Choroid plexus epithelial cell (primary cell): ENCODE measurements at regions not wholly inside any gene's neighbourhood (a gene's known extent, or its start where the extent isn't known, plus 50 kb on each side); places are given as distances from the start of the nearest gene placed in this dataset.

Experiments used
- DNase-seq: peaks from one replicate; pipeline ENCODE4 v3.0.0-alpha.2; 2010; ENCODE audit warnings: low read depth
- H3K4me3 ChIP-seq: 2 replicates; pipeline ENCODE4 v1.5.1; 2011; ENCODE audit warnings: low read depth, mild to moderate bottlenecking, control low read depth, low read length, moderate library complexity
- TF ChIP-seq, protein P1 (sequence below): conservative IDR thresholded peaks from 2 replicates; pipeline ENCODE4 v1.5.1; 2011; ENCODE audit warnings: low read depth, mild to moderate bottlenecking, control low read depth, inconsistent platforms, low read length, moderate library complexity

- no peak for DNase-seq
- TF ChIP-seq, protein P1, sequence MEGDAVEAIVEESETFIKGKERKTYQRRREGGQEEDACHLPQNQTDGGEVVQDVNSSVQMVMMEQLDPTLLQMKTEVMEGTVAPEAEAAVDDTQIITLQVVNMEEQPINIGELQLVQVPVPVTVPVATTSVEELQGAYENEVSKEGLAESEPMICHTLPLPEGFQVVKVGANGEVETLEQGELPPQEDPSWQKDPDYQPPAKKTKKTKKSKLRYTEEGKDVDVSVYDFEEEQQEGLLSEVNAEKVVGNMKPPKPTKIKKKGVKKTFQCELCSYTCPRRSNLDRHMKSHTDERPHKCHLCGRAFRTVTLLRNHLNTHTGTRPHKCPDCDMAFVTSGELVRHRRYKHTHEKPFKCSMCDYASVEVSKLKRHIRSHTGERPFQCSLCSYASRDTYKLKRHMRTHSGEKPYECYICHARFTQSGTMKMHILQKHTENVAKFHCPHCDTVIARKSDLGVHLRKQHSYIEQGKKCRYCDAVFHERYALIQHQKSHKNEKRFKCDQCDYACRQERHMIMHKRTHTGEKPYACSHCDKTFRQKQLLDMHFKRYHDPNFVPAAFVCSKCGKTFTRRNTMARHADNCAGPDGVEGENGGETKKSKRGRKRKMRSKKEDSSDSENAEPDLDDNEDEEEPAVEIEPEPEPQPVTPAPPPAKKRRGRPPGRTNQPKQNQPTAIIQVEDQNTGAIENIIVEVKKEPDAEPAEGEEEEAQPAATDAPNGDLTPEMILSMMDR, result no peak
- H3K4me3 ChIP-seq, result no peak overlapping the region
These were observed 420.4 kb downstream of the DSC3 start for GRCh38 chr18:30622104-30622503.

DNA sequence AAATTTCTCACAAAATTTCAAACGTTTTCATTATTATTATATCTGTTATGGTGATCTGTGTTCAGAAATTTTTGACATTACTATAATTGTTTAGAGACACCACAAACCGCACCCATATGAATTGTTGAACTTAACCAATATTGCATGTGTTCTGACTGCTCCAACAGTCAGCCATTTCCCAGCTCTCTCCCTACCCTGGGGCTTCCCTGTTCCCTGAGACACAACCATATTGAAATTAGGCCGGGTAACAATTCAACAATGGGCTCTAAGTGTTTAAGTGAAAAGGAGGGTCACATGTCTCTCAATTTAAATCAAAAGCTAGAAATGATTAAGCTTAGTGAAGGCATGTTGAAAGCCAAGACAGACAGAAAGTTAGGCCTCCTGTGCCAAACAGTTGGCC, 424.0 kb downstream of the DSC3 start:
- H3K4me3 ChIP-seq, result no peak overlapping the region
- no peak for DNase-seq
- TF ChIP-seq, protein P1, result no peak

DNA sequence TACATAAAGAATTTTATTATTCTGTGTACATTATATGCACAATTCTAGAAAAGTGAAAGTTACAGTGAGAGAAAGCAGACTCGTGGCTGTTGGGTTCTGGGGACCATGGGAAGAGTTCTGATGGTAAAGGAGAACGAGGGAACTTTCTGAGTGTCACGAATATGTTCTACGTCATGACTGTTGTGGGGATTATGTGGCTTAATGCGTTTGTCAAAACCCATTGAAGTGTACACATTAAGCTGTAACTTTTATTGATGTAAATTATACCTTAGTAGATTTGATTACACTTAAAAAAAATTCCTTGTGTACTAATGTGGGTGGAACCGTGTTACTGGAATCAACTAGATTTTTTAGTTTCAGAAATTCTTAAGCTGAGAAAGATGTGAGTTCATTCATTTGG, 426.1 kb downstream of the DSC3 start:
- DNase-seq, result no peak
- H3K4me3 ChIP-seq, result no peak overlapping the region
- TF ChIP-seq, protein P1, result no peak

DNA sequence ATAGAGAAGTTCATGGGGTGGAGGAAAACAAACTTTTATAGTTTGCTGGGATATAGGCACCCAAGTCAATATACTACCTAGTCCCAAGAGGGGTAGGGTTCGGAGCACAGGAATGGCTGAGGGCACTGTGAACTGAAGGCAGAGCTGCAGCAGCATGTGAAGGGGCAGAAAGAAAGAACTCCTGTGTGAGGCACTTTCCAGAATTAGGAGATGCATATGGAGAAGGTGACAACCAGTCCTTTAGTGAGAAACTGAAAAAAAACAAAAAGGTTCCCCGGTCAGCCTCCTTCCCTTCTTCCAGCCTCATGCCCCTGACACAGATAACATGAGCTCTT, 429.1 kb downstream of the DSC3 start:
- no peak for DNase-seq
- TF ChIP-seq, protein P1, result no peak
- no peak overlapping the region for H3K4me3 ChIP-seq

DNA sequence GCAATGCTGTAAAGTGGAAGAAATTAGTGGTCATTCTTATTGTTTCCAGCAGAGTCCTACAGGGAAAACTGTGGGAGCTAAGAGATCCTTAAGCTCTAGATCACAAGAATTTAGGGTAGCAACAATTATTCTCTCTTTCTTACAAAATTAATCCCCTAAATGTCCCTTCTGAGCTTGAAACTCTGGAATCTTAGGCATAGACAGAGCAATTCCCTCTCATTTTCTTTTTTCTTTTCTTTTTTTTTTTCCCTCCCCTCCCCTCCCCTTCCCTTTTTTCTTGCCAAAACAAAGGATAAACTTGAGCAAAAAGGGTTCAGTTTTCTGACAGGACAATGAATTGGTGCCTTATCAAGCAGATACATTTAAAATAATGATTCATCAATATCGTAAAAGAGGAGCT, 441.0 kb downstream of the DSC3 start:
- H3K4me3 ChIP-seq, result no peak overlapping the region
- TF ChIP-seq, protein P1, result no peak
- no peak for DNase-seq

DNA sequence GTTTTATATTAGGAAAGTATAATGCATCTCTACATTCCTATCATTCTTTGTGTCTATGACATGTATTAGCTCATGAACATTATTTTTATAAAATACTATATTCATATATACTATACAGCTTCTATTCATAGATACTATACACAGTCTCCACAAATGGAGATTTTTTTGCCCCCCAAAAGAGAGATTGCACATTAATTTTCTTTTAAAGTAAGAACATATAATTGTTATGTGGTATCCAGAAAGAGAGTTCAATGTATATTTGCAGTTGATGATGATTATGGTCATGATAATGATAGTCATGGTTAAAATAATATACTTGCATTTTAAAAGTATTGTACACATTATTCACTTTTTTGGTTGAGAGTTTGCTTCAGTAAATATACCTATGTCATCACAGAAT, 445.3 kb downstream of the DSC3 start:
- DNase-seq, result no peak
- TF ChIP-seq, protein P1, result no peak
- no peak overlapping the region for H3K4me3 ChIP-seq

DNA sequence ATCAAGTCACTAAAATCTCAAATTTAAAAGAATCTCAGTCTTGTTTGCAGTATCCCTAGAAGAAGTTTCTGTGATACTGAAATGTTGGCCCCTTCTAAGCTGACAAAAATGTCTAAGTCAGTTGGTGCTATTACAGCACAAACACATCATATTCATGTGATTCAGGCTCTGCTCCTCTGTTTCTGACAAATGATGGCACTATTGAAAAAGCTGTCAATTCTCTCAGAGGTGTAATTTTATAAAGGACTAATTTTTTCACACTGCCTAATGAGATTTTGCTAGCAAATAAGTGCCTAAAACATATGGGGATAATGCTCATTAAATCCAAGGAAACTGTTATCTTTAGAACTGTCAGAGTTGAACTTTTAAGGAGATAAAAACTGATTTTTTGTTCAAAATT, 445.9 kb downstream of the DSC3 start:
- no peak for DNase-seq
- no peak overlapping the region for H3K4me3 ChIP-seq
- TF ChIP-seq, protein P1, result no peak
